NCI-H82 (cell line): ENCODE measurements at regions not wholly inside any gene's neighbourhood (a gene's known extent, or its start where the extent isn't known, plus 50 kb on each side); places are given as distances from the start of the nearest gene placed in this dataset.

Experiments
- DNase-seq: peaks from one replicate; lab custom pipeline; 2025; lab: John Stamatoyannopoulos, UW

GRCh38 chr2:234768608-234769196, 183.1 kb upstream of the SH3BP4 start:
- no peak for DNase-seq

GRCh38 chr2:234765279-234765678, 186.5 kb upstream of the SH3BP4 start:
- DNase-seq: no peak

- DNase-seq: no peak
Measured at GRCh38 chr2:234764372-234764771, 187.4 kb upstream of the SH3BP4 start.

GRCh38 chr2:234763002-234763873, 188.6 kb upstream of the SH3BP4 start:
- no peak for DNase-seq

- no peak for DNase-seq
Measured at GRCh38 chr2:234761910-234762309, 189.9 kb upstream of the SH3BP4 start.

GRCh38 chr2:234754126-234754525, 197.7 kb upstream of the SH3BP4 start:
- no peak for DNase-seq

GRCh38 chr2:234753701-234754100, 198.1 kb upstream of the SH3BP4 start:
- no peak for DNase-seq

GRCh38 chr2:234752966-234753365, 198.9 kb upstream of the SH3BP4 start:
- DNase-seq: peak; percentile 15

- peak; percentile 5 for DNase-seq
Measured at GRCh38 chr2:234751275-234751973, 200.4 kb upstream of the SH3BP4 start.

GRCh38 chr2:234747833-234748559, 203.8 kb upstream of the SH3BP4 start:
- no peak for DNase-seq

GRCh38 chr2:234747032-234747431, 204.8 kb upstream of the SH3BP4 start:
- no peak for DNase-seq

- peak; percentile 27 for DNase-seq
Measured at GRCh38 chr2:234745347-234745746, 206.5 kb upstream of the SH3BP4 start.

GRCh38 chr2:234741976-234742375, 209.8 kb upstream of the SH3BP4 start:
- no peak for DNase-seq

- no peak for DNase-seq
Measured at GRCh38 chr2:234739061-234739460, 212.8 kb upstream of the SH3BP4 start.

- no peak for DNase-seq
Measured at GRCh38 chr2:234735829-234736228, 216.0 kb upstream of the SH3BP4 start.

- no peak for DNase-seq
Measured at GRCh38 chr2:234733795-234734600, 217.8 kb upstream of the SH3BP4 start.

GRCh38 chr2:234733093-234733489, 218.7 kb upstream of the SH3BP4 start:
- no peak for DNase-seq

- DNase-seq: no peak
Measured at GRCh38 chr2:234732404-234733092, 219.3 kb upstream of the SH3BP4 start.

GRCh38 chr2:234731236-234731635, 220.6 kb upstream of the SH3BP4 start:
- DNase-seq: no peak

- no peak for DNase-seq
Measured at GRCh38 chr2:234730066-234730640, 221.7 kb upstream of the SH3BP4 start.
